GM21447 (cell line): ENCODE measurements at regions not wholly inside any gene's neighbourhood (a gene's known extent, or its start where the extent isn't known, plus 50 kb on each side); places are given as distances from the start of the nearest gene placed in this dataset.

Experiments used
- ATAC-seq: cut with Tn5 transposase; IDR thresholded peaks from one replicate; pipeline ENCODE4 v1.9.1; 2021; ENCODE audit not compliant: unreplicated experiment

DNA sequence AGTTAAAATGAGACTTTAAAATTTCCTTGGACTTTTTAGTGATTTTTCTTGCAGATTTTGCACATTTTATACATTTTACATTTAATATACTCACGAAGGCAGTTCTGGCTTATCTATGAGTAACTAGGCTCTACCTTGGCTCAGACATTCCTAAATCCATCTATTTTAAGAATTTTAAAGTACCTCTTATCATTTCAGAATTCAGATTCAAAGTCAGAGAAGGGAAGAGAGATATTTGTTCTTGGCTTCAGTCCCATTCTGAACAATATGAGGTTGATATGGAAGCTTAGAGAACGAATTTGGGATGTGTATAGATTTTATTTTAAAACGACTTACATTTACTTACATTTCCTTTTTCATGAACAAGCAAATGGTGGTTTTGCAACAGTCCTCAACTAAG lies 230.2 kb downstream of the LMO4 start:
- ATAC-seq: no peak

DNA sequence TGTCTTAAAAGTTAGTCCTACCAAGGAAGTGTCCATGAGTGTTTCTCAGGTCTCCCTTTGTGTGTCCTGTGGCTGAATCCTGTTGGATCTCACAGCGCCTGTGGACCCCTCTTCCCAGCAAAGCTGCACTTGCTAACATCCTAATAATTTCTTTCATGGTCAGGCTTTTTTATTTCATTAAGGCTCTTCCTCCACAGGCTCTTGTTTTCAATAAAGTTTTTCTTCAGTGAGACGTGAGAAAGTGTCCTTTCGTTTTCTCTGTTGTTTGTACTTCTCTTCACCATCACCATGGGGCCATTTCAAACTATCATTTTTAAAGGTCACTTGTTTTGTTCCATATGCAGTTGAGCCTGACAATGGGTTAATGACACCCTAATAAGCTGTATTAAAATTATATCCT lies 231.5 kb downstream of the LMO4 start:
- no peak for ATAC-seq

DNA sequence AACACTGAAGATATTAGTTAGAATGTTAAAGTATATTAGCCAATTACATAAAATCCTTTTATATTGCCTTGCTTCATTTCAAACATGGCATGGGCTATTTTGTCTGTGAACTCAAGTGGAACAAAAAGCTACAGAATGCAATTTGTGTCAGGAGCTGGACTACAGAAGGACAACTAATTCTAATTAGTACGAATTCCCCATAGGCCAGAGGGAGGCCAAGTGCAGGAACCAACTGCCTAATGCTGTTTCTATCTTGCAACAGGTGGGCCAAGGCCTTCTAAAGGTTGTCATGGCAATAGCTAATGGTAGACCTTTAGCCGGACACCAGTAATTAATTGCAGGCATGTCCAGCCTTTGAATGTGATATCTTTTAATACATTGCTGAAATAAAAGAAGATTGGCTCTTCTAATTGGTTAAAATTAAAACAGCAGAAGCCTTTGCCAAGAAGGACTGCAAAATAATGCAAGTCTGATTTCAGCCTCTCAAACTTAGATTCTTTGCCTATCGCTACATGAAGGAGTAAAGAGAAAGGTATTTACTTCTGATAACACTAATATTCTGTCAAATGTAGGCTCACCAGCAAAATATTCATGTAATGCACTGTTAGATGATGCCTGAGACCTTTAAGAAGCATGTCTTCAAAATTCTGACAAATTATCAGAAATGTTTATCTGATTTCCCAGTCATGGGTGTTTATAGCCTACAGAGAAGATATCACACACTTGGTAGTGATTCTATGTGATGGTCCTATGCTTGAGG lies 232.1 kb downstream of the LMO4 start:
- ATAC-seq: no peak

DNA sequence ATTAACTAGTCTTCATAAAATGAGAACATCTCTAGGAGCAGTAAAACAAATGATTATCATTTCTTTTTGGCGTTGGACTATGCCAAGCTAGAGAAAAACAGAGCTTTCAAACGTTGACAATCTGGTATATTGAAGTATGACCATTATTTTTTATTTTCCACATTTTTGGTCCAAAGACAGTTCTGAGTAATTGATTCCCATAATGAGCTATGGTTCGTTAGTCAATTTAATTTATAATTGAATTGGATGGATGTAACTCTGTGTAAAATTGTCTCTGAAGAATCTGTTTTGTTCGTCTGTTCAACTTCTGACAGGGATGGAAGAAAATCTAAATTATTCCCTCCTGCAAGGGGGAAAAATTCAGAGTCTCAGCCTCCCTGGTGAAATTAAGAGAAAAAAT lies 234.5 kb downstream of the LMO4 start:
- no peak for ATAC-seq

DNA sequence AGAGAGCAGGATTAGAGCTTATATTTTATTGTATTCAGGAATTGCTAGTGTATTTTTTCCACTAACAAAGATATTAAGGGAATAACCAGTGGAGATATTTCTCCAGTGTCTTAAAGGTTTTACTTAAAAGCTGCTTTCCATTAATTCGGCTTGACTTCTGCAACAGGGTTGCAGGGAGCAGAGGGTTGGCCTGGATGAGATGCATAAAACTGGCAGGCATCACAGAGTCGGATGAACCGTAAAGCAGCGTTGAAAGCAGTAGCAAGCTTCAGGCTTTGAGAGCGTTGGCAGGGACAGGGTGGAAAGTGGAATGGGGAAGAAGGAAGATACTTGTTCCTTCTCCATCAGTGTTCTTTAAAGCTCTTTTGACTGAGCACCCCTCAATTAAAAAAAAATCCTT lies 237.2 kb downstream of the LMO4 start:
- ATAC-seq: no peak

DNA sequence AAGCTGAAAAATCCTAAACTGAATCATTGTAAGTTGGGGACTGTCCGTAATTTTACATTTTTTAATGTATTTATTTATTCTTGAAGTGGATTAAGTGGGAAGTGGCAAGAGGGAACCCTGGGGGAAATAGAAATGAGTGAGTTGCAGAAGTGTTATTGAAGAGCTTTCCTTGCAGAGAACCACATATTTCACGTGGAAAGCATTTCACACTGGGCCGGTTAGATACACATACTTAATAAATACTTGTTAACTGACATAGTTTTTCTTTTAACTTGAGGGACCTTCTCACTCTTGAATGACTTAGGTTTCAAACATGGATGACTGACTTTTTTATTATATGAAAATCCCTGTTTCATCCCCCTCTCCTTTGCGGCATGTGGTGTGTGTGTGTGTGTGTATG lies 239.3 kb downstream of the LMO4 start:
- ATAC-seq: no peak

DNA sequence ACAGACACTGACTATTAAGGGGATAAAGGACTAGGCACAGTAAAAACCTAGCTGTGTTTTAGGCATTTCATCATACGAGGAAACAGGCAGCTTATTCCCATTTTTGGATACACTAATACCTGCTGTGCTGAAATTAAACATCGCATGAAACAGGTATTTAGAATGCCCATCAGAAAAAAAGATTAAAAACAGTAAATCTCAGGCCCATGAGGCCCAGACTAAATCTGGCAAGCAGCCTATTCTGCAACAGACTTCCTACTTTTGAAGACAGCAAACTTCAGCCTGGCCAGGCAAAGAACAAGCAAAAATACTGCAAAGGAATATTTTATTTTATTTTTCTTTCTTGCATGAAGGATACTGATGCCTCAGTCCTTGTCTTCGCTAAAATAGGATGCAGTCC lies 240.2 kb downstream of the LMO4 start:
- ATAC-seq: no peak

DNA sequence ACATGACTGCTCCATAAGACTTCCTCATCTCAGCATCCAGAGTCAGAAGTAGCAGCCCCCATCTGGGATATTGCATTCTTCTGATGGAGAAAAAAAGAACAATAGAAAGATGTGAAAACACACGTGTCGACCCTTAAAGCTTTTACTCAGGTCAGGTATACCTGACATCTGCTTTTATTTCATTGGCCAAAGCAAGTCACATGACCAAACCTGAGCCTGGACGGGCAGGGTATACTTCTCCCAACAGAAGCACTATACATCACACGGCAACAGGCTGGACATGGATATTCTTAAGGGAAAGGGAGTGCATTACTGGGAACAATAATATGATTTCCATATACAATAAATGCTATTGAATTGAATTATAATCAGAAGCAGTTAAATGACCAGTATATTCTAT lies 243.3 kb downstream of the LMO4 start:
- ATAC-seq: no peak

DNA sequence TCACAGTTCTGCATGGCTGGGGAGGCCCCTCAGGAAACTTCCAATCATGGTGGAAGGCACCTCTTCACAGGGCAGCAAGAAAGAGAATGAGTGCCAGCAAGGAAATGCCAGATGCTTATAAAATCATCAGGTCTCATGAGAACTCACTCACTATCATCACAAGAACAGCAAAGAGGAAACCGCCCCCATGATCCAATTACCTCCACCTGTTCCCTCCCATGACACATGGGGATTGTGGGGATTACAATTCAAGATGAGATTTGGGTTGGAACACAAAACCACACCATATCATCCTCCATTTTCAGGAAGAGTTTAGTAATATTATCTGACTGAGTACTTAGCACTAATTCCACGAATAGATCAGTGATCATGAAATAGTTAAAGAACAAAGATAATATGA lies 244.2 kb downstream of the LMO4 start:
- ATAC-seq: no peak

DNA sequence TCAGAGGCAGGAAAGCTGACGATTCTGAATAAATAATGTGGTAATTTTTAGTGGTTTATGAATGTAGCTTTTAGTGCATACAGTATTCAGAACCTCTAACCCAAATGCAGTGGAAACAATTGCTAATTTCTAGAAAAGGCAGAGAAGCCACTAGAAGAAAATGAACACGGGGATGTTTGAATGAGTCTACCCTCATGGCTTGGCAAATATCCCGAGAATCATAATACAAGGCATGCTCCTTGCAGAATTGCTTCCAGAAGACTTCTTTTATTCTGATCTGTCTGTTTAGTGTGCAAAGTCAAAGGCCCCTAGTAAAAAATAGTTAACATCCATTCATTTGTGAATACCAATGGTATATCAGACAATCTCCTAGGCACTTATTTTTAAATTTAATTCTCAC lies 246.8 kb downstream of the LMO4 start:
- ATAC-seq: no peak

DNA sequence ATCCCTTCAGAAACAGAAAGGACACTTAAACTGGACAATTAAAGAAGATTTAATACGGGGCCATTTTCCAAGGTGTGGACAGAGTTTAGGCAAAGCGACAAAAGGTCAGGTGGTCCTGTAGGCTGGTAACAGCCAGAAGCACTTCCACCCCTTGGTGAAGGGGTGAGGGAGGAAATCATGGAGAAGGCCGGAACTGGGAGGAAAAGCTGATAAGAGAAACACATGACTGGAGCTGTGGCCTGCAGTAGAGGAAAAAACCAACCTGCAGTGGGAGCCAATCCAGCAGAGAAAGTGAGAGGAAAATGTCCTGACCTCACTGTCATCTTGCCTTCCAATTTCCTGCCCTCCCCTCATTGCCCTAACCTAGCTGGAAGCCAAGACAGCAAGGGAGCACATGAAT lies 249.8 kb downstream of the LMO4 start:
- no peak for ATAC-seq

DNA sequence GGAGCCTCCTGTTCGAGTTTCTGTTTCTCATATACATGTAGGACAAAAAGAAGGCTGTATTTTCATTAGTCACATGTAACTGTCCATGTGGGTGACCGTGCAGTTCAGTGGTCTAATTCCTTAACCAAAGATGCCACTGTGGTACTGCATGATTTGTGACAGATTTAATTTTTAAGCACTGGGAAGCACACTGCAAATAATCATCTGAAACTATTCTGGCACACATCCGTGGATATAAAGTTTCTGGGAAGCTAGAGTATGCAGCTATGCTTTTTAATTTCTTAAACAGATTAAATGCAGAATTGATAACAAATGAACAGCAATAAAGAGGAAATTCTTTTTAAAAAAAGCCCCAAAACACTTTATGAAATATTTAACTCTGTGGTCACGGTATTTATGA lies 254.8 kb downstream of the LMO4 start:
- no peak for ATAC-seq

DNA sequence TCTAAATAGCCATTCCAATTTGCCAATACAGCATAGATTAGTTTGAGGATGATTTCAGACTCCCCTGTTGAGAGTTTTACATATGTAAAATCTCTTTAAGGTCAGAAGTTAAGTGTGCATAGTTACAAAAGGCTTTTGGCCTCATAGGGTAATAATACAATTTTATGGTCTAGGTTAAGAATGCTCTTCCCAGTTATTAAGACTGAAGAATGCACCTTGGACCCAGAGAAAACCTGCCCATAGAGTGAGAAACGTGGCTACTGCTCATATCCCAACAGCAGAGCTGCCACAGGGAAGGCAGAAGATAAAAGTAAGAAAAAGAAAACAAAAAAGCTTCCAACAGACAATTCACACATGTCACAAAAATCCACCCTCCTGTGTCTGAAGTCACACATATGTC lies 255.9 kb downstream of the LMO4 start:
- ATAC-seq: no peak

DNA sequence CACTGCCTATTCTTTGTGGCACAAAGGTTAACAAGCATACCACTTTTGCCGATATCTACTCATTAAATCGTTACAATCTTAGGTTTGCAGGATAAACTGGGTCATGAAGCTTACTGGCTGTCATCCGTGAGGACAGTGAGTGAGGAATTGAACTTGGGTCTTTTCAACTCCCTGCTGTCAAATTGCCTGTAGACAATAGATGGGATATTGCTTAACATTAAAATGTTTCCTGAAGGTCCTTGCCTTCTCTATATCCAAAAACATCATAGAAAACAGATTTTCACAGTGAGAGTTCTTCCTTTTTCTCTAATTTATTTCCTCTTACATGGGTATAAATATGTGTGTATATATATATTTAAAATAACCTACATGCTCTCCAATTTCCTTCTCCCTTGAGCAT lies 257.8 kb downstream of the LMO4 start:
- no peak for ATAC-seq

DNA sequence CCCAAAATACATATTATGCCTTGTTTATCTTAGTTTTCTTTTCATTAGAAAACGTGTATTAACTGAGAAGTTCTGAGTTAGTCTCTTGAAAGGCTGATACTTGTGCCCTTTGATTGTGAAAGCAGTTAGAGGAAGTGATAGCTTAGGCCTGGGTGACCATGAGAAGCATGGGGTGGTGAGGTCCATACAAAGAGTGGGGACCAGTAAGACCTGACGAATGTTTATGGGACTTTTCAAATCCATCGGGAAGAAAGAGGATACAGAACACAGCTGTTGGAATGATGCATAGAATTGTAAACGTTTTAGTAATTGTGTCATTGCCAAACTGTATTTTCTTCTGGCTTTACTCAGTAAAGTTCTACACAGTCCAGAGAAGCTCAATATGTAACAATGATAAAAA lies 259.8 kb downstream of the LMO4 start:
- ATAC-seq: peak; percentile 66

DNA sequence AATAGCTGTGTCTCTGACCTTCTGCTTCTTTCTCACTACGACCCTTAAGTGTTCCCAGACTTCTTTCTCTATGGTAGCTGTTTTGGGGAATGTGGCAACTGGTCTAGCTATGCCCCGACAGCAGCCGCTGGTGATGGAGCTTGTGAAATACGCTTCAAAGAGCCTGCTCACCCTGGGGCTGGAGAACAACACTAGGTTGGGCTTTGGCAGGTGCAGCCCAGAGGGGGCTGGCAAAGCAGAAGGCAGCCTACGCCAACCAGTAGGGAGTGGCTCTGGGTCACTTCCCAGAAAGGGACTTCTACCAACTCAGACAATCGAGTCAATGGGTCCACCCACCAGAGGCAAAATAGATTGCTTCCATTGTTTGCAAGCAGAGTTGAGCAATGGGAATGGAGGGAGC lies 262.8 kb downstream of the LMO4 start:
- ATAC-seq: no peak

DNA sequence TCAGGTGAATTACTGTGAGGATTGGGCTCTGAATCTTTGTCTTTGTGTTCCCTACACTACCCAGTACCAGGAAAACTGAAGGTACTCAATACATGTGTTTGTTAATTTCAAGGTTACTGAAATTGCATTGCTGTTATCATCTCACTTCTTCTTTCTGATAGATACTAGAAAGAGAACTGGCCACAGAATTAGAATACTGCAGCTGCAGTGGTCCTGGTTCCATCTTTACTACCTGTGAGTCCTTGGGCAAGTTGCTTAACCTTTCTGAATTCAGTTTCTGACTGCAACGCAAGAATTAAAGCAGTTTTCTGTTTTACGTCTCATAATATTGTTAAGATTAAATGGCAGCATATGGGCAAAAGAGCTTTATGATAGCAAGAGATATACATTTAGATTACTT lies 263.5 kb downstream of the LMO4 start:
- ATAC-seq: peak; percentile 83

DNA sequence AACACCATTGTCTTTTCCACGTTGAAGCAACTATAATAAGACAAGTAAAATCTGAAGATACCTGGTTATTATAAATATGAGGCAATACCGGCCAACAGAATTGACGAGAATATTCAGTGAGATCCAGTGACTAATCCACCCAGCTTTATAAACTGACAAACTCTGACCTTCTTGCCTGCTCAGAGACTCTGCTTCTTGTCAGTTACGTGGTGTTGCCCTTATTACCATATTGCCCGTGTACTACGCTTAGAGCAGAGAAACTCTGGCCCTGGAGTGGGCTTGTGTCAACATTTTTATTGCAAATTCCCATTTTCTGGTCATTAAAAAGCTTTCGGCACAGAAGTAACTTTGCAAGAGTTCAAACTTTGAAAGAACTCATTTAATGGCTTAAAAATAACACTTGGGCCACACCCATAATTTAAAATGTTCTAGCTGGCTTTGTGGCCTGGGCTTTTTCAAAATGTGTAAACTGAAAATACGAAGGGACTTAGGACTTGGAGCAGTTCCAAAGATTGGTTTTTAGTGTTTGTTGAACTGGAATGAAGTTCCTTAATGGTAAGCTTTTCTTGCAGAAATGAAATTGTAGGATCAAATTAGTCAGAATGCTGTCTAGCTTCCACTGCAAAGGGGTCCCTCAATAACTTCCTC lies 266.2 kb downstream of the LMO4 start:
- ATAC-seq: no peak

DNA sequence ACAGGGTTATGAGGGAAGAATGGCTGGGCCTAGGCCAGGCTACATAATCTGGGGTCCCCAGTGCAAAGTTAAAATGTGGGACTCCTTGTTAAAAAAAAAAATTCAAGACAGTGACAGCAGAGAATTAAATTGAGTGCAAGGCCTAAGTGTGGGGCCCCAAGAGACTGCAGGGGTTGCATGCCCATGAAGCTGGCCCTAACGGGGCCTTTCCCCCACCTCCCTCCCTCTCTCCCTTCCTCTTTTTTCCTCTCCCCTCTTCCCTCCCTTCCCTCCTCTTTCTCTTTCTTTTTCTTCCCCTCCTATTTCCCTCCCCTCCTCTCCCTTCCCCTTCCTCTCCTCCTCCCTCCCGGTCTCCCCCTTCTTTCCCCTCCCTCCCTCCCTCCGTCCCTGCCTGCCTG lies 266.7 kb downstream of the LMO4 start:
- ATAC-seq: no peak

DNA sequence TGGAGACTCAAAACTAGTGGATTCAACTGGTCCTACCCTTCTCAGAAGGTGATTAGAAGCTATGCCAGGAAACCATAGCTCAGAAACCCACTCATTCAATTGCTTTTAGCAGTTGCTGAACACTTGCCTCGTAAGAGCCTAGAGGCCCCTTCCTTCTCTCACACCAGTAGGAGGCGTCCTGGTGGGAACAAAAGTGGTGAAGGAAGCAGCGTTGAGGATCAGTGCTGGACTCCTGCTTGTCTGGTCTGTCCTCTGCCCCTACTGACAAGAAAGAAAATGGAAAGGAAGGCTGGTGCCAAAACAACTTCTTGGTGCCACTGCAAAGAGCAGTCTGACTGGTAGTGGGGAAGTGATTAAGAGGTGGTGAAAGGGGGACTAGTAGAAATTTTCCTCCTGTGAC lies 269.7 kb downstream of the LMO4 start:
- ATAC-seq: no peak

DNA sequence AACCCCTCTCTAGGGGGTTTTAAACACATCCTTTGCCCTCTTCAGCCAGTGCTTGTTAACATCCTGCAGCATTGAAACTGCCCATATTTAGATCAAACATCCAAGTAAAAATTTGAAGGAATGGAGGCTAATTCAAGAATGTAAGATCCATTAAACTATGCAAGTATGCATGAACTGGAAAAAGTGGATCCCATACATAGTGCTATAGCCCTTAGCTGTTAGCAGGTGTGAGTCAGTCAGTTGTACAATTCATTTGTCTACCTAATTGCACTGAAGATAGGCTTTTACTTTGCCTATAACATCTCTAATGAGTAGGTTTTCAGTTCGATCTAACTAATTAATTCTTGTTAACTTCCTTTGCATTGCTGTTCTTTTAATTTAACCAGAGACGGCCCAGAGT lies 270.9 kb downstream of the LMO4 start:
- no peak for ATAC-seq

DNA sequence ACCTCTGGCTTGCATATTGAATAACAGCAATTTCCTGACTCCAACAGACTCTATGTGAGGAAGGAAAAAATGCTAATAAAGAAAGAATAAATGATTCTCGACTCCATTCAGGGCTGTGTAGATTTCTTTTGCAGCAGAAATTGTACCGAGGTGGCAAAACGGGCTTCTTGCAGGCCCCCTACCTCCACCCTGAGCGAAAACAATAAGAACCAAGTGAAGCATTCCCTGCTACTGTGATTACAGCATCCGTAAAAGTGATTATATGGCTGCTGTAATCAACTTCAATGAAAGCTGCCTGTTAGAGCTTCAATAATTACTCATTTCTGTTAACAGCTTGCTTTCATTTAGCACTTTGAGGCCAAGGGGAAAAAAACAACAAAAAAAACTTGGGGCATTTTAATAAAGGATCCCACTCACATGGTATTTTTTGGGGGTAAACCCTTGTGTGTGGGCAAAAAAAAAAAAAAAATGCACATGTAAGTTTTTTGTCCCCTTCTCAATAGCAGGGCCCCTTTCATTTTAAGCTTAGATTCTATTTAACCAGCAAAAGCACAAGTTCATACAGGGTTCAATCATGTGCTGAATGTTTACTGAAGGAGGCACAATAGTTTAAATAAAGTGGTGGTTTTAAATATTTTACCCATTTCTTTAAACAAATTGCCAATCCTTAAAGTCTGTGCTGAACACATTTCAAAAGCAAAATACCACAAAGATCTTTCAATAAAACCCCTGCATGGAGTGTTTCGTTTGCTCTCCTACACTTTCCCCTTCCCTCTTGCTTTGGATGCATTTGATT lies 271.6 kb downstream of the LMO4 start:
- ATAC-seq: no peak
